ENCODE measurements at regions not wholly inside any gene's neighbourhood (a gene's known extent, or its start where the extent isn't known, plus 50 kb on each side); places are given as distances from the start of the nearest gene placed in this dataset.

DNA sequence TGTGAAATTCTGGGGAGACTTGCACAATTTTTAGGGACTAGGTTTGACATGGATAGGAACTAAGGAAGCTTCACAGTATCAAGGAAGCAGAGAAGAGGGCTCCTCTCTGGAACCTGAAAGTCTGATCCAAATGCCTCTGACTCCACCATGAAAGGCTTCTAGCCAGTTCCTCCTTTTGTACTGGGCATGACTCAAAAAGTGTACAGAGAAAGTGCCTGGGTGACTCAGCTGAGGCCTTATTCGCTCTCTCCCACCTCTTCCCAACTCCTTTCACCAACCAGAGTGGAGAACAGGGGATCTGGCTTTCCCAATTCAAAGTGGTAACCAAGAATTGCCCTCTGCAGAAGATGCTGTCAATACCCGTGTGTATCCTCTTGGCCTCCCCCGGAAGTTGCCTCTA lies 342.9 kb upstream of the PROK2 start:
- no peak for DNase-seq (ENCODE audit: low read depth in 4 of 6, low spot score in 6 of 6)
- Histone ChIP-seq H3K36me3 (ENCODE audit: control insufficient read depth, insufficient read depth, low read length) (no peaks in the 10 kb centered on the region), H3K4me1 (ENCODE audit: control insufficient read depth, insufficient read depth, low read length) (no peaks in the 10 kb centered on the region), H3K27me3 (ENCODE audit: control insufficient read depth, insufficient read depth, low read length) (no peaks in the 10 kb centered on the region), H3K9me3 (ENCODE audit: control insufficient read depth, insufficient read depth, low read length) (peaks cover 1% of the 10 kb centered on the region), H3K4me3 (ENCODE audit: low read depth, low read length) (no peak overlapping the region), H3K27ac (ENCODE audit: low read depth, low read length) (no peak overlapping the region)
- 95% methylated on average over 3 of the region's 3 CpGs for WGBS (ENCODE audit: insufficient coverage)

DNA sequence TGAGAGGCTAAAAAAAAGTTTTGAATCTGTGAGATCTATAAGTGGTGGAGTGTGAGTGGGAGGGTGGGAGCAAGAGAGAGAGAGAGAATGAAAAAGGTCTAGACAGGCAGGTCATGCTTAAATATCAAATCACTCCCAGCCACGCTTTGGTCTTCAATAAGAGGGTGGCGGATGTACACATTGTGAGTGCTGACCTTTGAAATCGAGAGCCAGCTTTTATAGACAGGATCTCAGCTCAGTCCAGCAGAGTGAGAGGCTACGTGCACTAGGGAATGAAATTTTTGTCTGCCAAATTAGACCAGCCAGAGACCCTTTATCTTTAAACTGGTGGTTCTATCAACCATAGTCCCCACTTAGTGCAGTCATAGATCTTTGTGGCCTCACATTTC lies 342.3 kb upstream of the PROK2 start:
- no peak for DNase-seq (ENCODE audit: low read depth in 4 of 6, low spot score in 6 of 6)
- Histone ChIP-seq H3K27me3 (ENCODE audit: control insufficient read depth, insufficient read depth, low read length) (no peaks in the 10 kb centered on the region), H3K27ac (ENCODE audit: low read depth, low read length) (no peak overlapping the region), H3K9me3 (ENCODE audit: control insufficient read depth, insufficient read depth, low read length) (peaks cover 1% of the 10 kb centered on the region), H3K4me1 (ENCODE audit: control insufficient read depth, insufficient read depth, low read length) (no peaks in the 10 kb centered on the region), H3K36me3 (ENCODE audit: control insufficient read depth, insufficient read depth, low read length) (no peaks in the 10 kb centered on the region), H3K4me3 (ENCODE audit: low read depth, low read length) (no peak overlapping the region)
- 78% methylated on average over 4 of the region's 4 CpGs for WGBS (ENCODE audit: insufficient coverage)

DNA sequence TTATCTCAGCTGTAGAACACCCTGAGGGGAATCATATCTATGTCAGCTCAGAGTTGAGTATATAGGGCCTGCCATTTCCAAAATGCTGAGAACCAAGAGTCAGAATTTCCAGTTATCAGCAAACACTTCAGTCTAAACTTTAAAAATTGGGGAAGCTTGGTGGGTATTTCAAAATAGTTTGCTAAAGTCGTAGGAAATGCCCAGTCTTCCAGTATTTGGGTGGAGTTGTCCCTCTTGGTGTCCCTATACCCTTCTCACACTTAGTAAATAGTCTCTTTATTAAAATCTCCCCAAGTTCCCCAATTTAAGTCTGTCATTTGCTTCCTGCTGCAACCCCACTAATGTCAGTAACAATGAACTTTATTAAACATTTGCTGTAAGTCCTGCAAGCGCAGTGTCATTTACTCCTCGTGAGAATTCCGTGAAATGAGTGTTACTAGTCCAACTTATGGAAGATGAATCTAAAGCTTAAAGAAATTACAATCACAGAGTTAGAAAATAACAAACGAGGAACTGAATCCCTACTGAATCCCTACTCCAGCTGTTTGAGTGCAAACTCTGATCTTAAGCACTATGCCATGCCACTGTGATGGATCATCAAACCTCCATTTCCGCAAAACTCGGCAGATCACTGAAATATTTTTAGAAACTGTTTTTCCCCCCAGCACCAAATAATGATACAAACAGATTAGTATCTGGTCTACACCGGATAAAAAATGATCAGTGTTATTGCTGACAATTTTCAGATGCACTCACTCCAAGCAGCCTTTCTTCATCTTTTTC lies 341.7 kb upstream of the PROK2 start:
- 85% methylated on average over 3 of the region's 8 CpGs for WGBS (ENCODE audit: insufficient coverage)

DNA sequence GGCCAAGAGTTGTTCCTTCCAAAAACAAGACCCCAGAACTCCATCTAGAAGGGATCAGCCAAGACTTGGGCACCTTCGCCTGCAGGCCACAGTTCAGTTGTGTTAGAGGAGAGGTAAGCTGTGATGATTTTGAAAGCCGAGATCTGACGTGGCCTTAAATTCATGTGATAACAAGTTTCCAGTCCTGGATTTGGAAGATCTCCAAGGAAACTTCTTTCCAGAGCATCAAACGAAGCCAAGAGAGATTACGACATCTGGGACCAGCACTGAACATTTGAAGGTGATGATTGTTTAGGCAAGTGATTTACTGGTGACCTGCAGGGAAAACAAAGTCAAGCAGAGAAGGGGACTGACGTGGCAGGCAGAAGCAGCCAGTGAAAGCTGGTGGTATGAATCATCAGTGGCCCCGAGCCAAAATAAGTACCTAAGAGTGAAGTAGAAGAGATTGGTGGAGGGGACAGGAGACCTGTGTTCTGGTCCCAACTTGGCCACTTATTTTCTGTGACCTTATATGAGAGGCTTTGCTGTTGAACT lies 339.0 kb upstream of the PROK2 start:
- H3K36me3 ChIP-seq (ENCODE audit: control insufficient read depth, insufficient read depth, low read length) = no peaks in the 10 kb centered on the region
- H3K4me1 ChIP-seq (ENCODE audit: control insufficient read depth, insufficient read depth, low read length) = no peaks in the 10 kb centered on the region
- H3K27ac ChIP-seq (ENCODE audit: low read depth, low read length) = no peak overlapping the region
- no peak overlapping the region for H3K4me3 ChIP-seq (ENCODE audit: low read depth, low read length)
- whole genome bisulfite sequencing (ENCODE audit: insufficient coverage) = 65% methylated on average over 6 of the region's 7 CpGs
- no peaks in the 10 kb centered on the region for H3K9me3 ChIP-seq (ENCODE audit: control insufficient read depth, insufficient read depth, low read length)
- H3K27me3 ChIP-seq (ENCODE audit: control insufficient read depth, insufficient read depth, low read length) = no peaks in the 10 kb centered on the region
- DNase-seq (ENCODE audit: low read depth in 4 of 6, low spot score in 6 of 6) = peak in 1 of 6 donors; percentile 49

More for the DNA sequence above, 341.7 kb upstream of the PROK2 start:
- Histone ChIP-seq H3K27me3 (ENCODE audit: control insufficient read depth, insufficient read depth, low read length) (no peaks in the 10 kb centered on the region), H3K9me3 (ENCODE audit: control insufficient read depth, insufficient read depth, low read length) (peaks cover 1% of the 10 kb centered on the region), H3K4me1 (ENCODE audit: control insufficient read depth, insufficient read depth, low read length) (no peaks in the 10 kb centered on the region), H3K36me3 (ENCODE audit: control insufficient read depth, insufficient read depth, low read length) (no peaks in the 10 kb centered on the region), H3K4me3 (ENCODE audit: low read depth, low read length) (no peak overlapping the region), H3K27ac (ENCODE audit: low read depth, low read length) (no peak overlapping the region)
- no peak for DNase-seq (ENCODE audit: low read depth in 4 of 6, low spot score in 6 of 6)

DNA sequence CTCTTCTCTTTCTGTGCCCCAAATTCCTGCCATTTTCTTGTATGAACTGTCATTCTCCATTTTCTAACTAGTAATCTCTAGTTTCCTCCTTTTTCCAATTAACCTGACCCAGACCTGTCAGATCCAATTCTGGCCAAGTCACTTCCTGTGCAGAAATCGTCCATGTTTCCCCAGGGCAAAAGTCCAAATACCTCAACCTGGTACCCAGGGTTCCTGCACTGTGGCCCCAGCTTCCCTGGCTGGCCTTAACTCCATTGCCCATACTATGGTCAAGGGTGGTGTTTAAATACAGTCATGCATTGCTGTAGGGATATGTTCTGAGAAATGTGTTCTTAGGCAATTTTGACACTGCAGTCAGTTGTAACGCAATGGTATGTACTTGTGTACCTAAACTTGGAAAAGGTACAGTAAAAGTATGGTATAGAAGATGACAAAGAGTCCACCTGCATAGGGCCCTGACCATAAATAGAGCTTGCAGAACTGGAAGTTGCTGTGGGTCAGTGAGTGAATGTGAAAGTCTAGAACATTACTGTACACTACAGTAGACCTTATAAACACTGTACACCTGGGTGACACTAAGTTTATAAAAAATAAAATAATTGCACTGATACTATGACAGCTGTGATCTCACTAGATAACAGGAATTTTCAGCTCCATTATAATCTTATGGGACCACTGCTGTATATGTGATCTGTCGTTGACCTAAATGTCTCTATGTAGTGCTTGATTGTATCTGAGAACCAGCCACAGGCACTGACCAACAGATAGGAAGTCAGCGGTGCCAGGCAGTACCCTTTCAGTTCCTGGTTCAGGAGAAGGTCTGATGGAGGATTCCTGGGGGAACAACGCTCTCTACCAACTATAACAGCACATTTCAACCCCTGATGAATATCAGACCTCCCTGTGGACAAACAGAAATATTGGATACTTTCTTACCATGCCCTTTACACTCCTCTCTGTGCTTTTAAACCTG lies 336.1 kb upstream of the PROK2 start:
- H3K4me1 ChIP-seq (ENCODE audit: control insufficient read depth, insufficient read depth, low read length) = no peaks in the 10 kb centered on the region
- DNase-seq (ENCODE audit: low read depth in 4 of 6, low spot score in 6 of 6) = no peak
- WGBS (ENCODE audit: insufficient coverage) = 88% methylated on average over 5 of the region's 5 CpGs
- no peaks in the 10 kb centered on the region for H3K36me3 ChIP-seq (ENCODE audit: control insufficient read depth, insufficient read depth, low read length)
- H3K27me3 ChIP-seq (ENCODE audit: control insufficient read depth, insufficient read depth, low read length) = no peaks in the 10 kb centered on the region
- H3K9me3 ChIP-seq (ENCODE audit: control insufficient read depth, insufficient read depth, low read length) = no peaks in the 10 kb centered on the region
- H3K27ac ChIP-seq (ENCODE audit: low read depth, low read length) = no peak overlapping the region
- no peak overlapping the region for H3K4me3 ChIP-seq (ENCODE audit: low read depth, low read length)

DNA sequence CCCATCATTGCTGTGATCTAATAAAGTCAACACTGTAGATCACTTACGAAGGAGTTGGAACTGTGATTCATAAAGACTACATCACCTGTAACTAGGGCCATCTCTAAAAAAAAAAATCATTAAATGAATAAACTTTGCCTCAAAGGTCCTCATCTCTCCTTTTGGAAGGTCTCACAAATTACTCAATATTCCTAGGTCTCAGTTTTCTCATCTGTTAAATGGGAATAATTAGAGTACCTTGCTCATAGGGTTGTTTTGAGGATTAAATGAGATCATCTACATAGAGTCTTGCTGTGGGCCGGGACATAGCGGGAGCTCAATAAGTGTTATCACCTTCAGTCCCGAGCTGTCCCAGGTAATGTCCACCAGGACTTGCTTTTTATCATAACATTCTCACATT lies 335.1 kb upstream of the PROK2 start:
- Histone ChIP-seq H3K4me1 (ENCODE audit: control insufficient read depth, insufficient read depth, low read length) (no peaks in the 10 kb centered on the region), H3K27me3 (ENCODE audit: control insufficient read depth, insufficient read depth, low read length) (no peaks in the 10 kb centered on the region), H3K36me3 (ENCODE audit: control insufficient read depth, insufficient read depth, low read length) (no peaks in the 10 kb centered on the region), H3K9me3 (ENCODE audit: control insufficient read depth, insufficient read depth, low read length) (no peaks in the 10 kb centered on the region), H3K27ac (ENCODE audit: low read depth, low read length) (no peak overlapping the region), H3K4me3 (ENCODE audit: low read depth, low read length) (no peak overlapping the region)
- no peak for DNase-seq (ENCODE audit: low read depth in 4 of 6, low spot score in 6 of 6)
- 100% methylated on average over 3 of the region's 4 CpGs for WGBS (ENCODE audit: insufficient coverage)

DNA sequence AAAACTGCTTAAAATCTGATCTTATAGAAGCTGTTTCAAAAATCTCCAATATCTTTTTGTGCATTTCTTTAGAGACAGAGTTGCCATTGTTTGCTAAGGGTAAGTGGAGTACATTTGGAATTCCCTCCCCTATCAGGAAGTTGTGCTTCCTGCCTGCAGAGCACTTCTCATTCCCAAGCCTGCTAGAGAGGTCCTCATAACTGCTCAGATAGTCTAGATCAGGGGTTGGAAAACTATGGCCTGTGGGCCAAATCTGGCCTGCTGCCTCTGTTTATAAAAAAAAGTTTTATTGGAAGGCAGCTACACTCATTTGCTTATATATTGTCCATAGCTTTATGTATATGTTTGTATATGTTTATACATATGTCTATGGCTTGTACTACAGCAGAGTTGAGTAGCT lies 333.7 kb upstream of the PROK2 start:
- H3K4me1 ChIP-seq (ENCODE audit: control insufficient read depth, insufficient read depth, low read length) = no peaks in the 10 kb centered on the region
- H3K4me3 ChIP-seq (ENCODE audit: low read depth, low read length) = no peak overlapping the region
- H3K36me3 ChIP-seq (ENCODE audit: control insufficient read depth, insufficient read depth, low read length) = no peaks in the 10 kb centered on the region

DNA sequence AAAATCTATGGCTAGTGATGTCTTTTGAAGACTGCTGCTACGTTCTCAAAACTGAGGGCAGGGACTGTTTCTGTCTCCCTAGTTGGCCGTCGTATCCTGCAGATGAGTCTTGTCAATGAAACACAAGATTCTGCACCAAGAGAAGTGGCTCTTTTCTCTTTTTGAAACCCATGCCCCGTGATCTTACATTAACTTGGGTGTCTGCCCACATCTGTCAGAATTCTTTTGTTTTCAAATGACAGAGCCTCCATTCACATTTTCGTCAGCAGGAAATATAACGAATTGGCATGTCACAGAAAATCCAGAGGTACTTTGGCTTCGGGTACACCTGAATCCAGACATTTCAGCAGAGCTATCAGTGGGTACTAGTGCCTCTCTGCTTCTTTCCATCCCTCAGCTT lies 331.3 kb upstream of the PROK2 start:
- Histone ChIP-seq H3K9me3 (ENCODE audit: control insufficient read depth, insufficient read depth, low read length) (no peaks in the 10 kb centered on the region), H3K27ac (ENCODE audit: low read depth, low read length) (no peak overlapping the region)

More for the DNA sequence above, 333.7 kb upstream of the PROK2 start:
- no peaks in the 10 kb centered on the region for H3K27me3 ChIP-seq (ENCODE audit: control insufficient read depth, insufficient read depth, low read length)
- no peaks in the 10 kb centered on the region for H3K9me3 ChIP-seq (ENCODE audit: control insufficient read depth, insufficient read depth, low read length)
- DNase-seq (ENCODE audit: low read depth in 4 of 6, low spot score in 6 of 6) = no peak
- no peak overlapping the region for H3K27ac ChIP-seq (ENCODE audit: low read depth, low read length)

DNA sequence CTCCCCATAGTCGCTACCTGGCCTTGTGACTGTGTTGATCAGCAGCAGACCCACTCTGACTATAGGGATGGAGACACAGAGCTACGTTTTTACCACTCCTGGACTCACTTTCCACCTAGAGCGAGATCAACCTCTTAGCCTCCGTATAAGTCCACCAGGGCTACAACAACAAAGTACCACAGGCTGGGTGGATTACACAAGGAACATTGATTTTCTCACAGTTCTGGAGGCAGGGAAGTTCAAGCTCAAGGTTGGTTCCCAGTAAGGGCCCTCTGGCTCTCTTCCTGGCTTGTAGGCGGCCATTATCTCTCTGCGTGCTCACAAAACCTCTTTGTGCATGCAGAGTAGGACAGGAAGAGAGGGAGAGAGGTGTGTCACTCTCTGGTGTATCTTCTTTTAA lies 330.4 kb upstream of the PROK2 start:
- Histone ChIP-seq H3K27ac (ENCODE audit: low read depth, low read length) (no peak overlapping the region), H3K27me3 (ENCODE audit: control insufficient read depth, insufficient read depth, low read length) (no peaks in the 10 kb centered on the region), H3K9me3 (ENCODE audit: control insufficient read depth, insufficient read depth, low read length) (no peaks in the 10 kb centered on the region), H3K4me1 (ENCODE audit: control insufficient read depth, insufficient read depth, low read length) (peaks cover 4% of the 10 kb centered on the region), H3K36me3 (ENCODE audit: control insufficient read depth, insufficient read depth, low read length) (no peaks in the 10 kb centered on the region), H3K4me3 (ENCODE audit: low read depth, low read length) (no peak overlapping the region)
- DNase-seq (ENCODE audit: low read depth in 4 of 6, low spot score in 6 of 6) = no peak
- WGBS (ENCODE audit: insufficient coverage) = 100% methylated on average over 5 of the region's 6 CpGs

More for the DNA sequence above, 331.3 kb upstream of the PROK2 start:
- no peak for DNase-seq (ENCODE audit: low read depth in 4 of 6, low spot score in 6 of 6)
- H3K36me3 ChIP-seq (ENCODE audit: control insufficient read depth, insufficient read depth, low read length) = no peaks in the 10 kb centered on the region
- H3K27me3 ChIP-seq (ENCODE audit: control insufficient read depth, insufficient read depth, low read length) = no peaks in the 10 kb centered on the region
- no peak overlapping the region for H3K4me3 ChIP-seq (ENCODE audit: low read depth, low read length)
- peaks cover 4% of the 10 kb centered on the region for H3K4me1 ChIP-seq (ENCODE audit: control insufficient read depth, insufficient read depth, low read length)
- 86% methylated on average over 7 of the region's 7 CpGs for WGBS (ENCODE audit: insufficient coverage)
